ENCODE measurements at regions not wholly inside any gene's neighbourhood (a gene's known extent, or its start where the extent isn't known, plus 50 kb on each side); places are given as distances from the start of the nearest gene placed in this dataset.

- Mint-ChIP-seq H3K27ac (peak overlapping the region in 2 of 3 experiments; percentile 80 to 88; a peak in 3 of 7 replicates), H3K9me3 (no peaks in the 10 kb centered on the region), H3K27me3 (ENCODE audit: low read depth) (no peaks in the 10 kb centered on the region), H3K4me3 (no peak overlapping the region), H3K4me1 (peaks cover 15 to 28% of the 10 kb centered on the region in 2 experiments), H3K36me3 (ENCODE audit: insufficient read depth in 1 of 3, low read depth in 3 of 3) (peaks cover 9 to 13% (median 11%) of the 10 kb centered on the region in 3 experiments; a peak in 6 of 7 replicates)
- Histone ChIP-seq H3K79me2 (ENCODE audit: insufficient read depth, low read length) (peaks cover 5% of the 10 kb centered on the region; the same call in 1 of the 2 replicates), H3K56ac (ENCODE audit: insufficient read length, low read depth, low read length) (no peak overlapping the region), H4K8ac (replicated peaks; ENCODE audit: insufficient read length, low read depth, low read length) (no peak overlapping the region), H3K9ac (ENCODE audit: extremely low read depth, insufficient read length, low read length) (no peak overlapping the region), H3K23ac (ENCODE audit: insufficient read length, low read depth, low read length) (no peak overlapping the region), H3K14ac (ENCODE audit: insufficient read depth, low read length) (no peak overlapping the region), H2AK5ac (ENCODE audit: insufficient read length, low read length) (no peak overlapping the region), H2BK5ac (ENCODE audit: insufficient read length, low read length) (no peak overlapping the region), H2BK15ac (ENCODE audit: low read depth, low read length) (no peak overlapping the region), H3K4me2 (ENCODE audit: insufficient read depth, insufficient read length, low read length) (no peak overlapping the region), H3K4ac (ENCODE audit: low read depth, low read length) (no peak overlapping the region), H2BK120ac (ENCODE audit: low read depth, low read length, poor library complexity, severe bottlenecking) (no peak overlapping the region), H2AFZ (ENCODE audit: low read length) (no peak overlapping the region), H3K4me1 (ENCODE audit: insufficient read depth, low read length) (no peaks in the 10 kb centered on the region), H3T11ph (ENCODE audit: low read length) (no peak overlapping the region), H3K18ac (ENCODE audit: insufficient read length, low read depth, low read length) (no peak overlapping the region), H3K79me1 (ENCODE audit: insufficient read depth, low read depth, low read length, poor library complexity, severe bottlenecking) (no peaks in the 10 kb centered on the region), H4K20me1 (ENCODE audit: control insufficient read depth, insufficient read depth, insufficient read length) (no peaks in the 10 kb centered on the region), H3K9me3 (ENCODE audit: control insufficient read depth, low read depth, low read length) (no peaks in the 10 kb centered on the region), H4K91ac (ENCODE audit: insufficient read length, low read depth, low read length) (no peak overlapping the region), H3K27ac (ENCODE audit: insufficient read length, low read depth, low read length) (no peak overlapping the region), H2BK20ac (ENCODE audit: low read depth, low read length, poor library complexity, severe bottlenecking) (no peak overlapping the region), H4K5ac (ENCODE audit: insufficient read length, low read depth, low read length) (no peak overlapping the region), H3K23me2 (ENCODE audit: insufficient read length, low read depth, low read length, poor library complexity, severe bottlenecking) (no peaks in the 10 kb centered on the region), H3K27me3 (ENCODE audit: insufficient read depth, low read length) (no peaks in the 10 kb centered on the region), H2BK12ac (ENCODE audit: insufficient read length, low read depth, low read length) (no peak overlapping the region)
- no peak for DNase-seq
- WGBS (ENCODE audit: extremely low coverage, insufficient read length, low lambda C conversion rate) = no CpG with 5 or more reads among the region's 4 CpGs
- TF ChIP-seq CTCF (conservative IDR thresholded peaks at IDR 0.05) = no peak
Observed at GRCh38 chr6:21918666-21919065, 325.1 kb downstream of the SOX4 start.
